ENCODE measurements at regions not wholly inside any gene's neighbourhood (a gene's known extent, or its start where the extent isn't known, plus 50 kb on each side); places are given as distances from the start of the nearest gene placed in this dataset.
"Not testable (repeated sequence)": the region's sequence is repeated elsewhere in the genome, so short reads cannot be mapped to it uniquely, and the experiment has no call there.

GRCh38 chr2:88865801-88866371 is 174.4 kb downstream of the RPIA start:
- DNase-seq = no peak

DNA sequence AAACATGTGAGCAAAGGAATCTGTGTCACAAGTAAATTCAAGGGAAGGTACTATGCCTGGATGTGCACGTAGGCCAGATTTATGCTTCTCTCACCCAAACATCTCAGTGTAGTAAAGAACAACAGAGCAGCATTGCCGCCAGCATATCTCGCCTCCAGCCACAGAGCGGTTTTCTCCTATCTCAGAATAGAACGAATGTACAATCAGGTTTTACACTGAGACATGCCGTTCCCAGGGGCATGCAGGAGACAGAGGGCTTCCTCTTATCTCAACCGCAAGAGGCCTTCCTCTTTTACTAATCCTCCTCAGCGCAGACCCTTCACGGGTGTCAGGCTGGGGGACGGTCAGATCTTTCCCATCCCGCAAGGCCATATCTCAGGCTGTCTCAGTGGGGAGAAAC is 175.3 kb downstream of the RPIA start:
- DNase-seq = no peak

- no peak for DNase-seq
Measured at GRCh38 chr2:88868861-88869260, 177.4 kb downstream of the RPIA start.

- no peak for DNase-seq
Measured at GRCh38 chr2:88870267-88870839, 178.9 kb downstream of the RPIA start.

GRCh38 chr2:88871336-88871735 is 179.9 kb downstream of the RPIA start:
- DNase-seq = no peak

GRCh38 chr2:88873620-88874019 is 182.1 kb downstream of the RPIA start:
- DNase-seq = no peak

DNA sequence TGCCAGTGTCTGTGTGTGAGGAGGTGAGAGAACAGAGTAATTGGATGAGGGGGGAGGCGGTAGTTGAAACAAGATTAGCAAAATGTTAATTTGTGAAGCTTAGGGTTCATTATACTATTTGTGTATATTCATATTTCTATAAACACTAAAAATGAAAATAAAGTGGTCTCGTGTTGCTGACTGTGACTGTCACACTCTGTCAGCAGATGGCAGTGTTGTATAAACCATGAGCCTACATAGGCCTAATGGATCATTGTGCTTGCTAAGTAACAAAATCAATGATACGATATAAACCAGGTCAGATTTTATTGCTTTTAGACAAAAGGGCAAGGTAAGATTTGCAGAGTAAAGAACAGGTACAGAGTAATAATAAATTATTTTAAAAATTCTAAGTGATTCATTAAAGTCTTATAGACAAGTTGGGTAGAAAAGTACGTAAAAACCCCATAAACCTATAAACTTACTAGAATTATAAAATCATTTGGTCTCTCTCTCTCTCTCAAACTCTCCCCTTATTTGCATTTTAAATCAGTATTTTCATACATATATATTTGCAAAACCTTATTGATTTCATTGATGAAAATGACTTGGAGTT is 182.7 kb downstream of the RPIA start:
- no peak for DNase-seq

DNA sequence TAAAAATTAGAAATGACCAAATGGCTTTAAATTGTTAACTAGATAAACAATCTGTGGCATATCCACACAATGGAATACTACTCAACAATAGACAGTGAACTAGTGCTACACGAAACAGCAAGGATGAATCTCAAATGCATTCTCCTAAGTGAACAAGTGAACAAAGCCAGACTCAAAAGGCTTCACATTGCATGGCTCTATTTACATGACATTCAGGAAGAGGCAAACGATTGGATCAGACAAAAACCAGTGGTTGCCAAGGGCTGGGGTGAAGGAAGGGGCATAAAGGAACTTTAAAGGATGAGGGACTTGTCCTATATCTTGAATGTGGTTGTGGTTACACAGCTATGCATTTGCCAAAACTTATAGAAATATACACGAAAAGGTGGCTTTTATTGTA is 184.3 kb downstream of the RPIA start:
- DNase-seq = no peak

- DNase-seq = no peak
Measured at GRCh38 chr2:88880441-88880953, 189.0 kb downstream of the RPIA start.

- no peak for DNase-seq
Measured at GRCh38 chr2:88885275-88885674, 193.8 kb downstream of the RPIA start.

GRCh38 chr2:88885679-88886416 is 194.4 kb downstream of the RPIA start:
- no peak for DNase-seq

- not testable (repeated sequence) for DNase-seq
Measured at GRCh38 chr2:88887466-88887865, 196.0 kb downstream of the RPIA start.

DNA sequence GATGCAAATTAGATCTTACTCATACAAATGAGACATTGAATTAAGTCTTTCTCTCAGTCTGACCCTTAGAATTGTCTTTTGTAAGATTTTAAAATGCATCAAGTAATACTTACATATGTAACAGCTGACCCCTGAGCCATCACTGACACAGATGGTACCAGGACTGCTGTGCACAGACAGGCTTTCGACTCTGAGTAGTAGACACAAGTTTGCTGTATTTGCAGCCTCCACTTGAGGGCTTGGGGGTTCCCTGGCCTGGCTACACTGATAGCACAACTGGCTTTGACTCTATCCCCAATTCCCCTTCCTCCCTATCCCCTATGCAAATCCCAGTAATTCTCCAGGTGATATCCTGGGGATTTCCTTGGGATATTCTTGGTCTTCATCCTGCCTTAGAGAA is 200.7 kb downstream of the RPIA start:
- DNase-seq = no peak

DNA sequence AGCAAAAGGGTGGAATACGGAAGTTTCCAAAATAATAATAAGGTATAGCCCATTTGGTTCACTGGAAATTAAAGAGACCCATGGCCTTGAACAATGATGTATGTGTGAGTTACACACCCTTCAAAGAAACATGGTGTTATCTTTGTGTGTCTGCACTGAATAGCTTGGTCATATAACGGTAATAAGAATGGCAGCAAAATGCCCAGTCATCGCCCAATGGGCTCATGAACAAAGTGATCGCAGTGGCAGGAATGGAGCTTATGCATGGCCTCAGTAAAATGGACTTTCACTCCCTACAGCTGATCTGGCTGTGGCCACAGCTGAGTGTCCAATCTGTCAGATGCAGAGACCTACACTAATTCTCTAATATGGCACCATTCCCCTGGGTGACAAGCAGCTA is 201.3 kb downstream of the RPIA start:
- DNase-seq = no peak

DNA sequence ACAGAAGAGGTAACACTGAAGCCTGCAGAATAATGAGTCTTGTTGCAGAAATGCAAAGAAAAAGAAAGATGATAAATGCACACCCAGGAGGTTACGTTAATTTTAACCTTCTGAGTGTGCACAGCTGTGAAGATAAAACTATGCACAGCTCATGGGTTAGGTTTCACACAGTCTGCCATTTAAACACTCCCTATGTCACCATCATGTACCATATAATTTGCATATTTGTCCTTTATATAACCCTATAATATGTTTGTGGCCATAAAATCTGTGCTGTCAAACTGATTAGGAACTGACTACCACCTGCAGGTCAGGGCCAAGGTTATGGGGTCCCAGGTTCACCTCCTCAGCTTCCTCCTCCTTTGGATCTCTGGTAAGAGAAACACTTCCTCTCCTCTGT is 205.5 kb downstream of the RPIA start:
- DNase-seq = no peak

DNA sequence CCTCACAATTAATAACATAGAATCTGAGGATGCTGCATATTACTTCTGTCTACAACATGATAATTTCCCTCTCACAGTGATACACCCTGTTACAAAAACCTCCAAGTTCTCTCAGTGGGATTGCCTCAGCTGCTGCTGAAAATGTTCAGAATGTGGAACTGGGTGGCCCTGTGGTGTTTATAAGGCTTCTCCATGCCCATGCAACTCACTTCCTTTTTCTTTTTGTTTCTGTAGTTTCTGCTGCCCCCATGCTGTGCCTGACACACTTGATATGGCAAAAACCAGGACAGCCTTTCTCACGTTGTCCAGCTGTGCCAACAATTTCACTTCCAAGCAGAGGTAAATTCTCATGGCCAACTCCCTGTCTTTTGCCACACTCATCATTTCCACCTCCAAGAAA is 206.2 kb downstream of the RPIA start:
- no peak for DNase-seq

DNA sequence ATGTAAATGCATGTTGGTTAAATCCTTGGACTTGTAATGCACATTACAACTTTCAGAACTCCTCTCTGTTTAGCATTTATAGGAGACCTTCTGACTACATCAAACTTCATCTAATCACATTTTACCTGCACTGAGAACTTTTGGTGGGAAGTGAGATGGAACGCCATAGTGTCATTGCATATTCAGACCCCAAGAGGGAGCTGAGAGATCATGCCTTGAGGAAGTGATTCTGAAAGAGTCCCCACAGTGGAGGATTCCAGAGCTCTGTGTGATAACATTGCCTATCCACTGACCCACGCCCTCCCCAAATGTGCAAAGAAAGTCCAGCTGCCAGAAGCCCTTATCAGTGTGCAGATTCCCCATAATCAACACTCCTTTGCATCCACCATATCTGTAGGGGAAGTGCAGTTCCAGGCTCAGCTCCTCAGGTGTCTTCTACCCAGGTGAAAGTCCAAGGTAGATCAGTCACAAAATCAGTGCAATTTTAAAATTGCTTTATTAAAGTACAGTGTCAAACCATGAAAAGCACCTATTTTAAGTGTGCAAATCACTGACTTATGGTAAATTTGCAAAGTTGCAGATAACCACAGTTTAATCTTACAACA is 212.4 kb downstream of the RPIA start:
- no peak for DNase-seq

DNA sequence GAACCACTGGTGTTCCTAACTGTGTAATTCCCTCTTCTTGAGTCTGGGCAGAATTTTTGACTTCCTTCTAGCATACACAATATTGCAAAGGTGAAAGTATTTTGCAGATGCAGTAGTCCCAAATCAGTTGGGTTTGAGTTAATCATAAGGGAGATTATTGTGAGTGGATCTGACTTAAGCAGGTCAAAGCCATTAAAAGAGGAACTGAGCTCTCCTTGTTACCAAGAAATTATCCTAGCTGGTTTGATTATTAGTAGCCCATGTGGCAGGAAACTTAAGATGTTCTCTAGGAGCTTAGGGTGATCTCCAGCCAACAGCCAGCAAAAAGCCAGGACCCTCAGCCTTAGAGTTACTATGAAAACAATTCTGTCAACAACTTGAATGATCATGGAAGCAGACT is 221.8 kb downstream of the RPIA start:
- DNase-seq = no peak

GRCh38 chr2:88919087-88919738 is 227.7 kb downstream of the RPIA start:
- DNase-seq = no peak

DNA sequence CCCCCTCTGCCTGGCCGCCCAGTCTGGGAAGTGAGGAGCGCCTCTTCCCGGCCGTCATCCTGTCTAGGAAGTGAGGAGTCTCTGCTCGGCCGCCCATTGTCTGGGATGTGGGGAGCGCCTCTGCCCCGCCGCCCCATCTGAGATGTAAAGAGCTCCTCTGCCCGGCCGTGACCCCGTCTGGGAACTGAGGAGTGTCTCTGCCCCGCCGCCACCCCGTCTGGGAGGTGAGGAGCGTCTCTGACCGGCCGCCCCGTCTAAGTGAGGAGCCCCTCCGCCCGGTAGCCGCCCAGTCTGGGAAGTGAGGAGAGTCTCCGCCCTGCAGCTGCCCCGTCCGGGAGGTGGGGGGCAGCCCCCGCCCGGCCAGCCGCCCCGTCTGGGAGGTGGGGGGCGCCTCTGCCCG is 228.9 kb downstream of the RPIA start:
- DNase-seq = not testable (repeated sequence)

GRCh38 chr2:88924533-88924932 is 233.1 kb downstream of the RPIA start:
- DNase-seq = no peak

DNA sequence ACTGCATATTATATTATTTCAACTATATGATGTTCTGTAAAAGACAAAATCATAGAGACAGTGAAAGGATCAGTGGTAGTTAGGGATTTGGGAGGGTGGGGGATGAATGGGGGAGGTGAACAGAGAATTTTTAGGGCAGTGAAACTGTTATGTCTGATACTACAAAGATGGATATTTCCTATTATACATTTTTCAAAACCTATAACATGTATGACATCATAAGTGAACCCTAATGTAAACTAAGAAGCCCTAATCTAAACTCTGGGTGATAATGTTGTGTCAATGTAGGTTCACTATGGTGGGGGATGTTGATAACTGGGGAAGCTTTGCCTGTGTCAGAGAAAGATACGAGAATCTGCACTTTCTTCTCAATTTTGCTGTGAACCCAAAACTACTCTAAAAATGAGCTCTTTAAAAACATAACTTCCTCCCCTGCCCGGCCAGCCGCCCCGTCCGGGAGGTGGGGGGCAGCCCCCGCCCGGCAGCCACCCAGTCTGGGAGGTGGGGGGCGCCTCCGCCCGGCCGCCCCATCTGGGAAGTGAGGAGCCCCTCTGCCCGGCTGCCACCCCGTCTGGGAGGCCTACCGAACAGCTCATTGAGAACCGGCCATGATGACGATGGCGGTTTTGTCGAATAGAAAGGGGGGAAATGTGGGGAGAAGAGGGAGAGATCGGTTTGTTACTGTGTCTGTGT is 234.4 kb downstream of the RPIA start:
- no peak for DNase-seq

All from activated effector memory CD4-positive, alpha-beta T cell treated with anti-CD3 and anti-CD28 coated beads, Interleukin-2, amount 50 U/mL, for 16 hours (primary cell).